Skeletal muscle cell (primary cell): ENCODE measurements at regions not wholly inside any gene's neighbourhood (a gene's known extent, or its start where the extent isn't known, plus 50 kb on each side); places are given as distances from the start of the nearest gene placed in this dataset.
"Not testable (repeated sequence)": the region's sequence is repeated elsewhere in the genome, so short reads cannot be mapped to it uniquely, and the experiment has no call there.

Source experiments
- DNase-seq: peaks from one replicate; pipeline ENCODE4 v3.0.0-alpha.2; 2010; ENCODE audit warnings: low read depth
- H3K4me3 ChIP-seq: 2 replicates; pipeline ENCODE4 v1.5.1; 2011; ENCODE audit warnings: low read depth, mild to moderate bottlenecking, control low read depth, low read length, moderate library complexity

GRCh38 chr6:50305660-50306059 lies 255.9 kb upstream of the DEFB112 start:
- no peak overlapping the region for H3K4me3 ChIP-seq
- no peak for DNase-seq

- DNase-seq: no peak
- no peak overlapping the region for H3K4me3 ChIP-seq
Observed at GRCh38 chr6:50318536-50318935, 268.8 kb upstream of the DEFB112 start.

GRCh38 chr6:50330347-50330746 lies 280.6 kb upstream of the DEFB112 start:
- no peak for DNase-seq
- no peak overlapping the region for H3K4me3 ChIP-seq

GRCh38 chr6:50330963-50331362 lies 281.2 kb upstream of the DEFB112 start:
- DNase-seq: no peak
- no peak overlapping the region for H3K4me3 ChIP-seq

- DNase-seq: no peak
- no peak overlapping the region for H3K4me3 ChIP-seq
Observed at GRCh38 chr6:50333696-50334095, 284.0 kb upstream of the DEFB112 start.

- no peak overlapping the region for H3K4me3 ChIP-seq
- DNase-seq: no peak
Observed at GRCh38 chr6:50337532-50338122, 287.9 kb upstream of the DEFB112 start.

GRCh38 chr6:50353603-50354002 lies 303.9 kb upstream of the DEFB112 start:
- no peak overlapping the region for H3K4me3 ChIP-seq
- no peak for DNase-seq

- H3K4me3 ChIP-seq: no peak overlapping the region
- no peak for DNase-seq
Observed at GRCh38 chr6:50358113-50358512, 308.4 kb upstream of the DEFB112 start.

- no peak for DNase-seq
- no peak overlapping the region for H3K4me3 ChIP-seq
Observed at GRCh38 chr6:50361641-50362331, 312.1 kb upstream of the DEFB112 start.

- no peak for DNase-seq
- H3K4me3 ChIP-seq: no peak overlapping the region
Observed at GRCh38 chr6:50362706-50363105, 313.0 kb upstream of the DEFB112 start.

- no peak for DNase-seq
- H3K4me3 ChIP-seq: no peak overlapping the region
Observed at GRCh38 chr6:50369996-50370395, 320.3 kb upstream of the DEFB112 start.

GRCh38 chr6:50380406-50381098 lies 330.8 kb upstream of the DEFB112 start:
- DNase-seq: no peak
- no peak overlapping the region for H3K4me3 ChIP-seq

GRCh38 chr6:50381099-50381415 lies 331.3 kb upstream of the DEFB112 start:
- H3K4me3 ChIP-seq: no peak overlapping the region
- DNase-seq: no peak

GRCh38 chr6:50390416-50390815 lies 322.9 kb upstream of the TFAP2D start:
- no peak for DNase-seq

GRCh38 chr6:50394139-50394538 lies 319.2 kb upstream of the TFAP2D start:
- not testable (repeated sequence) for H3K4me3 ChIP-seq, DNase-seq

More at GRCh38 chr6:50390416-50390815, 322.9 kb upstream of the TFAP2D start:
- H3K4me3 ChIP-seq: no peak overlapping the region

- H3K4me3 ChIP-seq: no peak overlapping the region
- DNase-seq: no peak
Observed at GRCh38 chr6:50404643-50405042, 308.7 kb upstream of the TFAP2D start.

- no peak overlapping the region for H3K4me3 ChIP-seq
- no peak for DNase-seq
Observed at GRCh38 chr6:50410579-50410978, 302.7 kb upstream of the TFAP2D start.

- not testable (repeated sequence) for H3K4me3 ChIP-seq, DNase-seq
Observed at GRCh38 chr6:50421041-50421440, 292.3 kb upstream of the TFAP2D start.

GRCh38 chr6:50427267-50427666 lies 286.1 kb upstream of the TFAP2D start:
- no peak for DNase-seq
- H3K4me3 ChIP-seq: no peak overlapping the region

- DNase-seq: no peak
- no peak overlapping the region for H3K4me3 ChIP-seq
Observed at GRCh38 chr6:50437901-50438300, 275.4 kb upstream of the TFAP2D start.

- no peak for DNase-seq
- H3K4me3 ChIP-seq: no peak overlapping the region
Observed at GRCh38 chr6:50442531-50443040, 270.7 kb upstream of the TFAP2D start.
